Tibial nerve (tissue), 4 donors: ENCODE measurements at regions not wholly inside any gene's neighbourhood (a gene's known extent, or its start where the extent isn't known, plus 50 kb on each side); places are given as distances from the start of the nearest gene placed in this dataset.

Source experiments
- CTCF ChIP-seq, 5 experiments: fragments of 200-600 bp in 3 of 5; fragments of 450-650 bp in 2 of 5; sonication (generic) in 3 of 5; IDR thresholded peaks; one replicate each; pipeline ENCODE4 v1.5.1; 2016 to 2019; ENCODE audit warnings: antibody characterized with exemption in 5 of 5, mild to moderate bottlenecking in 3 of 5, moderate library complexity in 2 of 5
- EP300 ChIP-seq, 2 donors: sonication (generic); formaldehyde crosslinking; IDR thresholded peaks; one replicate each; pipeline ENCODE4 v1.6.1; 2017; ENCODE audit warnings: antibody characterized with exemption in 2 of 2, mild to moderate bottlenecking in 1 of 2
- POLR2A ChIP-seq, 2 donors: fragments of 450-650 bp; IDR thresholded peaks; one replicate each; pipeline ENCODE4 v1.6.1; 2017; ENCODE audit warnings: antibody characterized with exemption in 2 of 2, mild to moderate bottlenecking in 2 of 2, moderate library complexity in 2 of 2

DNA sequence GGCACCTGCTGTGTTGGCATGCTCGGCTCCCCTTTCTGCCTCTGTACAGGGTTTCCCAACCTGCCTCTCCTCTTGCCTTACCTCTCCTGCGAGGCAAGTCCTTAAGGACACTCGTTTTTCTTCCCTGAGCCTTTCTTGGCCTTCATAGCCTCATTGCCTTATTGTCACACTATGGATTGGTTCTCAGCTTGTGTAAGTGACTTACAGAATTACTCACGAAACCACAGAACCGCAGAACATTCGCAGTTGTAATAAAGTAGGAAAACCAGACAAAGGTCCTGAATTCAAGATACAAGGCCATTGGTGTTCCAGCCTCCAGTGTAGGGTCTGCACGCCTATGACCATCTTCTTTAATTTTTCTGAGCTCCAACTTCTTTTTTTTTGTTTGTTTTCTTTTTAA, 317.6 kb upstream of the SMIM21 start:
- TF ChIP-seq CTCF (IDR thresholded peaks at IDR 0.05): no peak
- TF ChIP-seq POLR2A (IDR thresholded peaks at IDR 0.05): no peak
- no peak for TF ChIP-seq EP300 (IDR thresholded peaks at IDR 0.05)
